B cell (primary cell): ENCODE measurements at regions not wholly inside any gene's neighbourhood (a gene's known extent, or its start where the extent isn't known, plus 50 kb on each side); places are given as distances from the start of the nearest gene placed in this dataset.

Experiments used
- ATAC-seq: fragments of 200-7000 bp; cut with Tn5 transposase; one replicate; pipeline ENCODE4 v1.10.0; 2021; ENCODE audit warnings: low read depth, mild to moderate bottlenecking, moderate number of reproducible peaks, moderate library complexity
- CTCF ChIA-PET: fragments of 350-600 bp; sonication (Branson Sonifier 250); formaldehyde crosslinking; loops from one replicate; lab custom pipeline; 2021; ENCODE audit warnings: antibody characterized with exemption, inconsistent platforms; lab: Charles Lee
- POLR2A ChIA-PET: fragments of 350-600 bp; sonication (Branson Sonifier 250); formaldehyde crosslinking; loops from one replicate; lab custom pipeline; 2021; ENCODE audit warnings: antibody characterized with exemption; lab: Charles Lee
- DNase-seq: peaks from one replicate; pipeline ENCODE4 v3.0.0; 2013
- H2AFZ ChIP-seq: 2 replicates; pipeline ENCODE4 v1.6.1; 2012; ENCODE audit warnings: mild to moderate bottlenecking, low read depth, low read length; ENCODE audit not compliant: insufficient read depth, poor library complexity, severe bottlenecking
- H3K27ac ChIP-seq, 2 donors: 1 replicate in 1 of 2; 2 replicates in 1 of 2; pipeline ENCODE4 v1.5.1; 2012 to 2013; ENCODE audit warnings: low read length in 2 of 2, mild to moderate bottlenecking in 2 of 2, moderate library complexity in 1 of 2
- H3K27me3 ChIP-seq, 4 experiments: fragments of 200-600 bp in 1 of 4; sonication (generic) in 1 of 4; replicated peaks in 1 of 4; 1 replicate in 2 of 4; 2 replicates in 2 of 4; pipeline versions ENCODE4 v1.6.1 to v1.7.0; 2013 to 2016; ENCODE audit warnings: low read length in 3 of 4, mild to moderate bottlenecking in 2 of 4, mixed read lengths in 1 of 4, moderate library complexity in 1 of 4; ENCODE audit not compliant: insufficient read depth in 4 of 4, control insufficient read depth in 3 of 4; ENCODE audit errors: control extremely low read depth in 1 of 4
- H3K36me3 ChIP-seq, 2 experiments: replicated peaks in 1 of 2; 1 replicate in 1 of 2; 2 replicates in 1 of 2; pipeline versions ENCODE4 v1.6.1 to v1.7.1; 2013; ENCODE audit warnings: low read length in 1 of 2; ENCODE audit not compliant: insufficient read depth in 2 of 2, control insufficient read depth in 1 of 2; ENCODE audit errors: control extremely low read depth in 1 of 2, extremely low read depth in 1 of 2
- H3K4me1 ChIP-seq, 2 donors: fragments of 200-600 bp in 1 of 2; sonication (generic) in 1 of 2; 1 replicate in 1 of 2; 2 replicates in 1 of 2; pipeline versions ENCODE4 v1.5.1 to v1.6.1; 2013 to 2017; ENCODE audit warnings: low read length in 2 of 2; ENCODE audit not compliant: control insufficient read depth in 2 of 2, insufficient read depth in 2 of 2
- H3K4me2 ChIP-seq: replicated peaks from 2 replicates; pipeline ENCODE3; 2012; ENCODE audit warnings: mild to moderate bottlenecking, low read depth, low read length; ENCODE audit not compliant: poor library complexity, severe bottlenecking
- H3K4me3 ChIP-seq, 5 experiments: fragments of 200-600 bp in 1 of 5; sonication (generic) in 1 of 5; 1 replicate in 3 of 5; 2 replicates in 2 of 5; pipeline versions ENCODE4 v1.5.1 to v1.7.0; 2011 to 2016; ENCODE audit warnings: low read length in 4 of 5, mild to moderate bottlenecking in 4 of 5, low read depth in 2 of 5, control low read depth in 1 of 5, moderate library complexity in 1 of 5; ENCODE audit not compliant: insufficient read depth in 1 of 5; ENCODE audit errors: control extremely low read depth in 1 of 5, extremely low read depth in 1 of 5
- H3K79me2 ChIP-seq: fragments of 200-600 bp; sonication (generic); one replicate; pipeline ENCODE4 v1.6.0; 2016; ENCODE audit warnings: low read length; ENCODE audit not compliant: control insufficient read depth, insufficient read depth
- H3K9ac ChIP-seq: fragments of 200-600 bp; sonication (generic); 2 replicates; pipeline ENCODE4 v1.6.1; 2017; ENCODE audit warnings: mild to moderate bottlenecking, low read length, moderate library complexity
- H3K9me3 ChIP-seq, 3 donors: one replicate each; pipeline versions ENCODE4 v1.6.1 to v1.7.1; 2013; ENCODE audit warnings: low read length in 2 of 3; ENCODE audit not compliant: control insufficient read depth in 2 of 3, insufficient read depth in 1 of 3; ENCODE audit errors: control extremely low read depth in 1 of 3
- H4K20me1 ChIP-seq: 2 replicates; pipeline ENCODE4 v1.6.0; 2012; ENCODE audit warnings: mild to moderate bottlenecking, low read length; ENCODE audit not compliant: insufficient read depth, control insufficient read depth, poor library complexity, severe bottlenecking
- H3K27ac Mint-ChIP-seq: one replicate; pipeline ENCODE4 v1.8.0; 2021; ENCODE audit warnings: mixed read lengths
- H3K27me3 Mint-ChIP-seq: one replicate; pipeline ENCODE4 v1.8.0; 2021; ENCODE audit warnings: mixed read lengths
- H3K4me1 Mint-ChIP-seq: one replicate; pipeline ENCODE4 v1.8.0; 2021; ENCODE audit warnings: mixed read lengths
- H3K4me3 Mint-ChIP-seq: one replicate; pipeline ENCODE4 v1.8.0; 2021; ENCODE audit warnings: mixed read lengths
- H3K9me3 Mint-ChIP-seq: one replicate; pipeline ENCODE4 v1.8.0; 2022; ENCODE audit warnings: mixed read lengths; ENCODE audit not compliant: insufficient read depth
- CTCF ChIP-seq: fragments of 200-600 bp; IDR thresholded peaks from one replicate; pipeline ENCODE4 v1.8.0; 2022; ENCODE audit warnings: antibody characterized with exemption, mild to moderate bottlenecking
- EZH2 ChIP-seq: IDR thresholded peaks from 2 replicates; pipeline ENCODE4 v1.6.1; 2012; ENCODE audit warnings: borderline replicate concordance, low read depth, mild to moderate bottlenecking, moderate library complexity, low read length; ENCODE audit not compliant: insufficient read depth, poor library complexity, severe bottlenecking
- WGBS: methylation state at CpG from one replicate; pipeline ENCODE4 v1.1.5; 2013; ENCODE audit warnings: missing lambda C conversion rate; ENCODE audit not compliant: insufficient coverage; 5-methylcytosine and 5-hydroxymethylcytosine counted together
- intact Hi-C: fragments of 100-400 bp; cut with micrococcal nuclease; formaldehyde crosslinking; loops from one replicate; pipeline ENCODE4 v1.10.0; 2022

- H3K4me1 Mint-ChIP-seq, result no peaks in the 10 kb centered on the region
- DNase-seq, result no peak
- Histone ChIP-seq H3K9me3 (no peaks in the 10 kb centered on the region), H3K27me3 (peaks cover 0 to 3% (median 0%) of the 10 kb centered on the region in 4 experiments), H3K79me2 (no peaks in the 10 kb centered on the region), H3K4me3 (no peak overlapping the region), H4K20me1 (no peaks in the 10 kb centered on the region), H3K4me1 (no peaks in the 10 kb centered on the region), H3K36me3 (no peaks in the 10 kb centered on the region), H3K4me2 (no peak overlapping the region), H2AFZ (no peak overlapping the region), H3K27ac (no peak overlapping the region), H3K9ac (no peak overlapping the region)
- intact Hi-C loops, result no loop called here
- peaks cover 19% of the 10 kb centered on the region for H3K27me3 Mint-ChIP-seq
- POLR2A ChIA-PET, result no interaction called here
- CTCF ChIA-PET, result no interaction called here
- no peak overlapping the region for H3K27ac Mint-ChIP-seq
- TF ChIP-seq CTCF (no peak), EZH2 (no peak)
- no peak overlapping the region for H3K4me3 Mint-ChIP-seq
- WGBS, result no CpG with 5 or more reads among the region's 8 CpGs
- ATAC-seq, result no peak
- no peaks in the 10 kb centered on the region for H3K9me3 Mint-ChIP-seq
Measured at GRCh38 chr12:115756804-115757203, 520.7 kb downstream of the MED13L start.

- H2AFZ ChIP-seq, result no peak overlapping the region
- H3K4me3 ChIP-seq, result no peak overlapping the region
- ATAC-seq (no peak), DNase-seq (no peak)
- intact Hi-C loops, result no loop called here
- no peaks in the 10 kb centered on the region for H3K36me3 ChIP-seq
- no CpG with 5 or more reads among the region's 4 CpGs for WGBS
- Mint-ChIP-seq H3K4me1 (no peaks in the 10 kb centered on the region), H3K9me3 (no peaks in the 10 kb centered on the region), H3K4me3 (no peak overlapping the region), H3K27me3 (peaks cover 19% of the 10 kb centered on the region), H3K27ac (no peak overlapping the region)
- H4K20me1 ChIP-seq, result no peaks in the 10 kb centered on the region
- no peaks in the 10 kb centered on the region for H3K79me2 ChIP-seq
- POLR2A ChIA-PET, result no interaction called here
- no peak overlapping the region for H3K9ac ChIP-seq
- H3K9me3 ChIP-seq, result no peaks in the 10 kb centered on the region
- TF ChIP-seq EZH2 (no peak), CTCF (no peak)
- no peaks in the 10 kb centered on the region for H3K4me1 ChIP-seq
- no peak overlapping the region for H3K27ac ChIP-seq
- CTCF ChIA-PET, result no interaction called here
- H3K27me3 ChIP-seq, result peaks cover 0 to 3% (median 0%) of the 10 kb centered on the region in 4 experiments
- no peak overlapping the region for H3K4me2 ChIP-seq
Measured at GRCh38 chr12:115756271-115756670, 521.2 kb downstream of the MED13L start.
